Left cardiac atrium (tissue), 4 donors: ENCODE measurements at regions not wholly inside any gene's neighbourhood (a gene's known extent, or its start where the extent isn't known, plus 50 kb on each side); places are given as distances from the start of the nearest gene placed in this dataset.
A peak's percentile ranks its signal among the peaks of the same experiment; 100 is the strongest.
"Not testable (repeated sequence)": the region's sequence is repeated elsewhere in the genome, so short reads cannot be mapped to it uniquely, and the experiment has no call there.

Source experiments
- ATAC-seq, 2 donors: fragments of 200-7000 bp; cut with Tn5 transposase; one replicate each; pipeline ENCODE4 v1.9.1; 2020; ENCODE audit warnings: mild to moderate bottlenecking in 2 of 2, moderate library complexity in 2 of 2
- DNase-seq: peaks from one replicate; pipeline ENCODE4 v3.0.0-alpha.2; 2020
- intact Hi-C, 2 donors: fragments of 100-400 bp; cut with DNase I; formaldehyde crosslinking; loops; one replicate each; pipeline versions ENCODE4 v1.14.1 to v1.15.1; 2022 to 2023
- donor health status: DM: no; HTN: yes; CAD: no.
- donor health status: DM: no; HTN: yes; CAD: no; lungs with severe emphysema.
- donor health status: DM: yes; HTN: yes; CAD: no.
- donor health status: Dilated cardiomyopathy.

- ATAC-seq: no peak
- intact Hi-C loops: no loop called here
- DNase-seq: no peak
Measured at GRCh38 chr5:77874691-77875090, 98.6 kb upstream of the TBCA start.

- no peak for ATAC-seq
- DNase-seq: no peak
- intact Hi-C loops: no loop called here
Measured at GRCh38 chr5:77873239-77873638, 97.1 kb upstream of the TBCA start.

- no peak for ATAC-seq
- DNase-seq: no peak
- intact Hi-C loops: no loop called here
Measured at GRCh38 chr5:77871946-77872345, 95.8 kb upstream of the TBCA start.

- intact Hi-C loops: no loop called here
- DNase-seq: no peak
- ATAC-seq: no peak
Measured at GRCh38 chr5:77871016-77871415, 94.9 kb upstream of the TBCA start.

- DNase-seq: no peak
- intact Hi-C loops: no loop called here
- no peak for ATAC-seq
Measured at GRCh38 chr5:77869116-77869798, 93.1 kb upstream of the TBCA start.

- intact Hi-C loops: no loop called here
- DNase-seq: no peak
- ATAC-seq: no peak
Measured at GRCh38 chr5:77867914-77868313, 91.8 kb upstream of the TBCA start.

- ATAC-seq (no peak), DNase-seq (no peak)
- intact Hi-C loops: no loop called here
Measured at GRCh38 chr5:77867194-77867691, 91.1 kb upstream of the TBCA start.

GRCh38 chr5:77866198-77866597, 90.1 kb upstream of the TBCA start:
- no peak for DNase-seq
- intact Hi-C loops: no loop called here
- no peak for ATAC-seq

- intact Hi-C loops: no loop called here
- DNase-seq: no peak
- ATAC-seq: no peak
Measured at GRCh38 chr5:77864997-77865396, 88.9 kb upstream of the TBCA start.

- intact Hi-C loops: no loop called here
- no peak for ATAC-seq
- DNase-seq: no peak
Measured at GRCh38 chr5:77863181-77863580, 87.0 kb upstream of the TBCA start.

- DNase-seq (no peak), ATAC-seq (no peak)
- intact Hi-C loops: no loop called here
Measured at GRCh38 chr5:77861576-77861975, 85.4 kb upstream of the TBCA start.

- DNase-seq (no peak), ATAC-seq (no peak)
- intact Hi-C loops: no loop called here
Measured at GRCh38 chr5:77859306-77859705, 83.2 kb upstream of the TBCA start.

GRCh38 chr5:77858678-77859077, 82.5 kb upstream of the TBCA start:
- ATAC-seq, intact Hi-C loops, DNase-seq: not testable (repeated sequence)

- ATAC-seq (no peak), DNase-seq (no peak)
- intact Hi-C loops: no loop called here
Measured at GRCh38 chr5:77855369-77855768, 79.2 kb upstream of the TBCA start.

- intact Hi-C loops: no loop called here
- no peak for ATAC-seq
- DNase-seq: no peak
Measured at GRCh38 chr5:77853353-77853907, 77.3 kb upstream of the TBCA start.

- DNase-seq (peak; percentile 50), ATAC-seq (peak; percentile 84 to 88)
- intact Hi-C loops: no loop called here
Measured at GRCh38 chr5:77852514-77853352, 76.6 kb upstream of the TBCA start.

- intact Hi-C loops: no loop called here
- no peak for ATAC-seq
- no peak for DNase-seq
Measured at GRCh38 chr5:77852068-77852513, 76.0 kb upstream of the TBCA start.

GRCh38 chr5:77851176-77852067, 75.3 kb upstream of the TBCA start:
- DNase-seq (peak; percentile 33), ATAC-seq (peak; percentile 76 to 79)
- intact Hi-C loops: no loop called here

- intact Hi-C loops: no loop called here
- ATAC-seq: no peak
Measured at GRCh38 chr5:77850536-77851175, 74.5 kb upstream of the TBCA start.

More at GRCh38 chr5:77850536-77851175, 74.5 kb upstream of the TBCA start:
- DNase-seq: no peak
